Upper lobe of right lung (tissue), 1 donor: ENCODE measurements at regions not wholly inside any gene's neighbourhood (a gene's known extent, or its start where the extent isn't known, plus 50 kb on each side); places are given as distances from the start of the nearest gene placed in this dataset.
"Not testable (repeated sequence)": the region's sequence is repeated elsewhere in the genome, so short reads cannot be mapped to it uniquely, and the experiment has no call there.

ENCODE experiments used
- ATAC-seq: fragments of 200-7000 bp; cut with Tn5 transposase; one replicate; pipeline ENCODE4 v1.9.1; 2020; ENCODE audit warnings: mild to moderate bottlenecking, moderate library complexity
- DNase-seq: peaks from one replicate; pipeline ENCODE4 v3.0.0-alpha.2; 2020
- H3K27ac ChIP-seq: fragments of 200-600 bp; one replicate; pipeline ENCODE4 v1.8.0; 2022
- H3K27me3 ChIP-seq: fragments of 200-600 bp; one replicate; pipeline ENCODE4 v1.8.0; 2022; ENCODE audit warnings: mild to moderate bottlenecking
- H3K36me3 ChIP-seq: fragments of 200-600 bp; one replicate; pipeline ENCODE4 v1.8.0; 2022
- H3K4me1 ChIP-seq: fragments of 200-600 bp; one replicate; pipeline ENCODE4 v1.8.0; 2022
- H3K4me3 ChIP-seq: fragments of 200-600 bp; one replicate; pipeline ENCODE4 v1.8.0; 2022; ENCODE audit warnings: mild to moderate bottlenecking
- H3K9me3 ChIP-seq: fragments of 200-600 bp; one replicate; pipeline ENCODE4 v1.8.0; 2022
- CTCF ChIP-seq: fragments of 200-600 bp; IDR thresholded peaks from one replicate; pipeline ENCODE4 v1.8.0; 2022; ENCODE audit warnings: antibody characterized with exemption
- intact Hi-C: fragments of 100-400 bp; cut with DNase I; formaldehyde crosslinking; loops from one replicate; pipeline ENCODE4 v1.11.0; 2022
- donor health status: DM: no; HTN: yes; CAD: no; lungs with severe emphysema.

- intact Hi-C loops: no loop called here
- TF ChIP-seq CTCF: no peak
- ATAC-seq (no peak), DNase-seq (peak; percentile 36)
- Histone ChIP-seq H3K4me3 (no peak overlapping the region), H3K4me1 (no peaks in the 10 kb centered on the region), H3K36me3 (no peaks in the 10 kb centered on the region), H3K9me3 (no peaks in the 10 kb centered on the region), H3K27ac (no peak overlapping the region), H3K27me3 (no peaks in the 10 kb centered on the region)
Measured at GRCh38 chr16:29232811-29233704, 173.5 kb downstream of the NPIPB11 start.

GRCh38 chr16:29232160-29232705 lies 174.3 kb downstream of the NPIPB11 start:
- peak; percentile 40 for DNase-seq
- ATAC-seq: not testable (repeated sequence)

GRCh38 chr16:29231244-29231643 lies 175.3 kb downstream of the NPIPB11 start:
- Histone ChIP-seq H3K4me3 (no peak overlapping the region), H3K9me3 (no peaks in the 10 kb centered on the region), H3K36me3 (no peaks in the 10 kb centered on the region), H3K27me3 (no peaks in the 10 kb centered on the region), H3K4me1 (no peaks in the 10 kb centered on the region), H3K27ac (no peak overlapping the region)
- no peak for TF ChIP-seq CTCF
- ATAC-seq: no peak
- DNase-seq: peak; percentile 51
- intact Hi-C loops: no loop called here

More at GRCh38 chr16:29232160-29232705, 174.3 kb downstream of the NPIPB11 start:
- H3K27me3 ChIP-seq, H3K36me3 ChIP-seq, H3K27ac ChIP-seq, intact Hi-C loops, H3K4me1 ChIP-seq, H3K9me3 ChIP-seq, H3K4me3 ChIP-seq: not testable (repeated sequence)

GRCh38 chr16:29230671-29231096 lies 175.8 kb downstream of the NPIPB11 start:
- peak; percentile 63 for DNase-seq
- H3K36me3 ChIP-seq: no peaks in the 10 kb centered on the region
- no peaks in the 10 kb centered on the region for H3K27me3 ChIP-seq
- TF ChIP-seq CTCF: no peak
- H3K4me1 ChIP-seq: no peaks in the 10 kb centered on the region
- no peaks in the 10 kb centered on the region for H3K9me3 ChIP-seq
- no peak for ATAC-seq
- H3K27ac ChIP-seq: no peak overlapping the region
- intact Hi-C loops: no loop called here
- no peak overlapping the region for H3K4me3 ChIP-seq

GRCh38 chr16:29230006-29230668 lies 176.4 kb downstream of the NPIPB11 start:
- intact Hi-C loops, H3K36me3 ChIP-seq, H3K4me3 ChIP-seq, ATAC-seq, H3K27me3 ChIP-seq, H3K4me1 ChIP-seq, H3K27ac ChIP-seq, H3K9me3 ChIP-seq: not testable (repeated sequence)
- peak; percentile 51 for DNase-seq

GRCh38 chr16:29229616-29230005 lies 176.9 kb downstream of the NPIPB11 start:
- H3K36me3 ChIP-seq, intact Hi-C loops, H3K4me3 ChIP-seq, H3K9me3 ChIP-seq, ATAC-seq, H3K27me3 ChIP-seq, H3K27ac ChIP-seq, H3K4me1 ChIP-seq: not testable (repeated sequence)
- peak; percentile 47 for DNase-seq

GRCh38 chr16:29228664-29229611 lies 177.6 kb downstream of the NPIPB11 start:
- H3K27ac ChIP-seq, intact Hi-C loops, ATAC-seq, H3K9me3 ChIP-seq, H3K27me3 ChIP-seq, H3K4me3 ChIP-seq, H3K36me3 ChIP-seq, H3K4me1 ChIP-seq: not testable (repeated sequence)
- peak; percentile 47 for DNase-seq
